Astrocyte of the hippocampus (primary cell): ENCODE measurements at regions not wholly inside any gene's neighbourhood (a gene's known extent, or its start where the extent isn't known, plus 50 kb on each side); places are given as distances from the start of the nearest gene placed in this dataset.

Experiments
- DNase-seq: peaks from one replicate; pipeline ENCODE4 v3.0.0; 2011; ENCODE audit warnings: low read depth, low spot score

DNA sequence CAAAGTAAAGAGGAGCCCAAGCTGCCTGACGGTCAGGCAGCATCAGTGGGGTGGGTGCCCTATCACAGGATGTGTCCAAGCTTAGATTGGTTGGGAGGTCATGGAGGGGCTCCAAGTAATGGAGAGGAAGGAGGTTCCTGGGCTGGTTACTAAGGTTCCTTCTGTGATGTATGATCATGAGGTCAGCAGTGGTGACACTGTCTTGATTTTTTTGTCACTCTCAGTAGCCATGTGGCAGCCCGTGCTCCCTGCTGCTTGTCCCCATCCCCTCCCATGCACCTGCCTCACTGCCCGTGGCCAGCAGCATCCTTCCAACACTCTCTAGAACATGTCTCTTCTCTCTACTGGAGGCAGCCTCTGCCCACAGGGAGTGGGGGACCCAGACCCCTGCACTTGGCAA is 261.7 kb downstream of the TLE3 start:
- no peak for DNase-seq

DNA sequence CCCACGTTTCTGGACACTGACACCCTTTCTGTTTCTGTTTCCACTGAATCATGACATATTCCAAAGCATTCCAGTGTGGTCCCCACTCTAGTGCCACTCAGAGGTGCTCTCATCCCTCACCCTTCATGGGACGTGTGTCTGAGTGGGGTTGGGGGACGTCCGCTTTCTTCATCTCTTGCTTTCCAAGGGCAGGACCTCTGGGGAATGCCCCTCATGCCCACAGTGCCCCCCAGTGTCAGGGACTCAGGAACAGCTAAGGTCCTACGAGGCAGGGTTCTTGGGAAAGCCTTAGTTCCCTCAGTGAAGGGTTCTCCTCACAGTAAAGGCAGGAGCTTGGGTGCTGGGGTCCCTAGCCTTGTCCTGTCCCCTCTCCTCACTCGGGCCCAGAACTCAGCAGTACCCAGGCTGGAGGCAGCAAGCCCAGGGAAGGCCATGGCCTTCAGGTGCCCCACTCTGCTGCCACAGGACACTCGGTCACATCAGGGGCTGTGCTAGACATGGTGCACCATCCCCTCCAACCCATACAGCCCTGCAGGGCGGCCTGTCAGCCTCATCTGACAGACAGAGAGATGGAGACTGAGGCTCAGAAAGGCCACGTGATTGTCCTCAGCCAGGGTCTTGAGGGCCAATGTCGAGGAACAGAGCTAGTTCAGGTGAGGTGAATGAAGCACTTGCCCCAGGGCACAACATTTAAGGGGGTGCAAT is 261.0 kb downstream of the TLE3 start:
- no peak for DNase-seq

DNA sequence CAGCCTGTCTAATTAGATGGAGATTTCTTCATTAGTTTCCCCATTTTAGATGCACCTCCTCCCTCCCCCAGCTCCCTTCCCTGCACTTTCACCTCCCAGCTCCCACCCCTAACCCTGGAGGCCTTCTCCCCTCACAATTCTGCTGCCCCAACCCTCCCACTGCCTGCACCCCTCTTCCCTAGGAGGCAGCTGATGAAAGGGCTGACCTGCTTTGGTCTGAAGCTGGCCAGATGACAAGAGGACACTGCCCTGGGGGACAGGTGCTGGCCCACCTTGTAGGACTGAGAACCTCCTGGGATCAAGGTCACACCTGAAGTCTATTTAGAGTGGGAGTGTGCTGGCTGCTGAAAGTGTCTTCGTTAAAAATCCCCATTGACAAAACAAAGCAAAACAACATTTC is 259.4 kb downstream of the TLE3 start:
- DNase-seq = no peak

DNA sequence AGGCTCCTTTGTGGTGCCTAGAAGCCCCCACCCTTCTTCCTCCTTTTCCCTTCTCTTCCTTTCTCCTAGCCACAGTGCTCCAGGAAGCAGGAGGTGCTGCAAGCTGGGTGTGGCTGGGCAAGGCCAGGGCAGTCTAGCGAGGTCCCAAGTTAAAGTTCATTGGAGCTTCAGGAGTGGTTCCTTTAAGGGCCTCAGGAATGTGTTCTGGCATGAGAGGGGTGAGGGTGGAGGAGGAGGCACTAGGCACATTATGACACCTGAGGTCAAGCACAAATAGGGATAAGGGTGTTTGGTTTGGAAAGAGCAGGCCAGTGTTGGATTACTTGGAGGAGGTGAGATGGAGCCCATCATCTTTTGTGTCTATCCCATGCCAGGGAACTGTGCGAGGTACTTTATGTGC is 258.7 kb downstream of the TLE3 start:
- no peak for DNase-seq

DNA sequence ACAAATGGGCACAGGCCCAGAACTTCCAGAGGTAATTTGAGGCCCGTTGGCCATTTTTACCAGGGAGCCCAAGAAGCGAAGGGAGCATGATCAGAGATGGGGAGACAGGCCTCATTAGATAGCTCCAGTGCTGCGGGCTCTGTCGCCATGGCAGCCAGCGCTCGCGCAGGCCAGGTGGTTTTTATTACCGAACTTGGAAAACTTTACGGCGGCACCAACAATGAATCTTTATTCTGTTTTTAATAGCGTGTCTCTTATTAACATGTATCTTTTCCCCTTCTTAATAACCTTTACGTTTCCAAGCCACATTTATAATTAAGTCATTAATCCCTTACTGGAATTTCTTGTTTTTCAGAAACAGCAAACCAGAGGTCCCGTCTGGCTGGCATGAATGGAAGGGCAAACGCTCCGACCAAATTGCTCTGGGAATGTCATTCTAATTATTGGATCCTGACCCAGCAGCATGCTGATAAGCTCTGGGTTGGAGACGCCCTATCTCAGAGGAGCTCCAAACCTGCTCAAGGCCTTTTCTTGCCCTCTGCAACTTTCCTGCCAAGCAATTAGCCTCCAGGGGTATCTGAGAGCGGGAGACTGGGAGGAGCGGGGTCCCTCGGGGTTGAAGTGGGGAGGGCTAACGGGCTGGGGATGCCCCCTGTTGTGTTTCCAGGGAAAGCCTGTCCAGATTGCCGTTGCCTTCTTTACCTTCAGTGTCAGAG is 256.4 kb downstream of the TLE3 start:
- peak; percentile 32 for DNase-seq

DNA sequence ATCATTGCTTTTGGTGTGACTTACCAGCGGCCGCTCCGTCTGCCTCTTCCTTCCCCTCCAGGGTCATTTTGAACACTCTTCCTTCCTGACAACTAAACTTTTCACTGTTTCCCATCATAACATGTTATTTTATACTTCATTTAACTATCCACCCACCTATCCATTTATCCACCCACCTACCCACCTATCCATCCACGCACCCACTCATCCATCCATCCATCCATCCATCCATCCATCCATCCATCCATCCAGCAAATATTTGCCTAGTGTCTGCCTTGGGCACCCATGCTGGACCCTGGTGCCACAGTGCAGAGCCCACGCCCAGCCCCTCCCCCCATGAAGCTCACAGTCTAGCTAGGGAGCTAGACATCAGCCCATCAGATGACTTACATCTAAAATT is 254.9 kb downstream of the TLE3 start:
- DNase-seq = no peak

DNA sequence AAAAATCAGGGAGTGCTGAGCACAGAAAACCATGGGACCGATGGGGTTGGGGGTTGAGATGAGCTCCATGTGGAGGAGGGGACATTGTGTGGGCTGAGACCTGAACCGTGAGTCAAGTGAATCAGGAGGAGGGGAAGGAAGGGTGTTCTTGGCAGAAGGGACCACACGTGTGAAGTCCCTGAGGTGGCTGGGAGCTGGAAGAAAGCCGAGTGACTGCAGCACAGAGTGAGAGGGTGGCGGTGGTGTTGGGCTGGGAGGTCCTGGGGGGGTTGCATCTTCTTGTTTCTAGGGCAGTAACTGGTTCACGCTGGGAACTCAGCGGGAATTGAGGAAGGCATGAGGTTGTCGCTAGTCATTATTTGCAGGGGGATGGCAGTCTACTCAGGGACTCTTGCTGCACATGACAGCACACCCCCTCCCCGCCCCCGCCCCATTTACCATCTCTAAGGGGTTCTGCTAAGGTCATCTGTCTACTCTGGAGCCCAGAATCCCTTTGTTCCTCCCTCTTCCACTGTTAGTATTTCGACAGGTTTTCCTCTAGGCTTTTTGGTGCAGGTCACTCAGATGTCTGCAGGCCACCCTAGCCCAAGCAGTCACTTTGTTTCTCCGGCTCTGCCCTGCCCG is 254.3 kb downstream of the TLE3 start:
- no peak for DNase-seq

DNA sequence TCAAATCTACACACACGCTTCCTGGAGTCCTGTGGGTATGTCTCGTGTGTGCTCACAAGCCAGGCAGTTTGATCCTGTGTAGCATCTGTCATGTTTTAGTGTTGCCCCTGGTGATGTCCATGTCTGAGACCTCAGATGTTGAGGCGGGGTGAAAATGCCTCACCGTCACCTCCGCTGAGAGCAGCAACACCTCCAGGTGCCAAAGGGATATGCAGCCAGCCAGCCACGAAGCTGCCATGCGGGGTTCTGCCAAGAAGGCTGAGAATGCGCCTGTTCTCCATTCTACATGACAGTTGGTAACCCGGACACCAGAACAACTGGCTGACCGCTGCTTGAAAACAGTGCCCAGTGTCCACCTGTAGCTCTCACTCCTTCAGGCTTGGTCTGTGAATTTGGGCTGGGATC is 253.8 kb downstream of the TLE3 start:
- DNase-seq = no peak

DNA sequence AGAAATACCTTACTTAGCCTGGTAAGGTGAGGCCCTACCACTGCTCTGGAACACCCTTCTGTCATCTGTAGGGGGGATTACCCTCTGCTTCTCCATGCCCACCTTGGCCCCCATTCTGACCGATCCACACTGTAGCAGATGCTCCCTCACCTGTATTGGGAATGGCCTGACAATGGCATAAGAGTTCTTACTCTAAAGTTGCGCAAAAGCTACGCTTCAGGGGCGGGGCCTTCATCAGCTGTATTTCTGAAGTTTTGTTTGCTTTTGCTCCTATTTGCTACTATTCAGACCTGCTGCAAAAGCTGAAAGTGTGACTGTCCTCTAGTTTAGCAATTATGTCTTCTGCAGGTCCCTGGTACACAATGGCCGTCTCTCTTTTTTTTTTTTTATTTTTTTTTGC is 252.6 kb downstream of the TLE3 start:
- DNase-seq = no peak

DNA sequence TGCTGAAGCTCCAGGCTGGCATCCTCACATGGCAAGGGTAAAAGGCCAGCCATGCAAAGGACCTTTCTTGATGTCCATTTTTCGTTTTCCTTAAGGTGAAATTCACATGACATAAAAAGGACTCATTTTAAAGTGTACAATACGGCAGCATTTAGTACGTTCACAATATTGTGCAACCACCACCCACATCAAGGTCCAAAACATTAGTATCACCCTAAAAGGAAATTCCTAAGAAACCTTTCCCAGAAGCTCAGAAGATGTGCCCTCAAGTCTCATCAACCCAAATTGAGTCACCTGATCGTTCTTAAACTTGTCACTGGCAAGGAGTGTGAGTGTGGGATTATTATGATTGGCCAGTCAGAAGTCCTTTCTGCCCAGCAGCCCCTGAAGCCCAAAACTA is 250.1 kb downstream of the TLE3 start:
- no peak for DNase-seq

DNA sequence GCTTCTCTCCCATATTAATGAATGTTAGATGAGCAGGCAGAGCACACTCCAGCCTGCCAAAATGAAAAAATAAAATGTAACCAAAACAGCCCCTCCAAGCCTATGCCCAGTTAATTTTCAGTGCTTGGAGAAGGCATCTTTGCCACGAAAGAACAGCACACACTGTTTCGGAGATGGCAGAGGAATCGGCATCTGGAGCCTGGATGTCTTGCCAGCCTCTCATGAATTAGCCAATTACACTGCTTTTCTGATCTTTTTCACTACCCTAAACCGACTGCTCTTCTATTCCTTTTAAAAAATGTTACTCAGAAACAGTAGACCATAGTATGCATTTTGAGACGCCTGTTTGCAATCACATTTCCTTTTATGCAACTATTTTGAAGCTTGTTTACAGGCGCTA is 249.6 kb downstream of the TLE3 start:
- no peak for DNase-seq

DNA sequence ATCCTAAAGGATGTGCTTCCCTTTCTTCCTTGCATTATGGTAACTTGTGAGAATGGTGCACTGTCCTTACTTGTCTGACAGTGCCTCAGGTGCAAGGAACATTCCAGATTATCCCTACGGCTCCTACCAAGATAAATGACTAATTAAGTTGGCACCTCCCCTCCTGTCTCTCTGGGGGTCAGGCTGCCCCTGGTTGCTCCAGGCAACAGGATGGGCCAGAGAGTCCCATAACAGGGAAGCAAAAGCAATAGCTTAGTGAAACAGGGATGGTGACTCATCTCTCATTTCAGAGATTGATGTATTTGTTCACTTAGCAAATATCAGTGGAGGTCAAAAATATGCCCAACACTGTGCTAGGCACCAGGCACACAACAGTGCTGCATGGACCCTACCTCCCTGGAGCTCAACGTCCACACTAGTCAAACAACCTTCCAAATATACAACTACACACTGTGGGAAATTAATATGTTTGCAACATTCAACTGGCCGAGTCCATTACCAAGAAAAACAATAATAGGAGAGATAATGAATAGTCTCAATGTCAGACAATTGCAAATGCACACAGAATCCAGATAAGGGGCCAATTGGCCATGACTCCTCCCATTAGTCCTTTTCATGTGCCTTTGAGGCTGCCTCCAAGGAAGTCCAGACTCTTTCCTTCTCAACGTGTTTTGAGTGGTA is 249.0 kb downstream of the TLE3 start:
- DNase-seq = peak; percentile 23

DNA sequence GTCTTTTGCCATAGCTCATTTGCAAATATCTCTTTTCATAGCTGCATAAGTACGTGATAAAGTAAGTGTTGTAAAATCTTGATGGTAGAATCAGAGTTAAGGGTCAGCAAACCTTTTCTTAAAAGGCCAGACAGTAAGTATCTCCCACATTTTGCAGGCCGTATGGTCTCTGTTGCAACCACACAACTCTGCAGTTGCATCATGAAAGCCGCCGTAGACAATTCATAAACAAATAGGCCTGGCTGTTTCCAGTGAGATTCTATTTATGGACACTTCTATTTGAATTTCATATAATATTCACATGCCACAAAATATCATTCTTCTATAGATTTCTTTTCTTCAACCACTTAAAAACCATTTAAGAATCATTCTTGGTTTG is 248.5 kb downstream of the TLE3 start:
- no peak for DNase-seq

DNA sequence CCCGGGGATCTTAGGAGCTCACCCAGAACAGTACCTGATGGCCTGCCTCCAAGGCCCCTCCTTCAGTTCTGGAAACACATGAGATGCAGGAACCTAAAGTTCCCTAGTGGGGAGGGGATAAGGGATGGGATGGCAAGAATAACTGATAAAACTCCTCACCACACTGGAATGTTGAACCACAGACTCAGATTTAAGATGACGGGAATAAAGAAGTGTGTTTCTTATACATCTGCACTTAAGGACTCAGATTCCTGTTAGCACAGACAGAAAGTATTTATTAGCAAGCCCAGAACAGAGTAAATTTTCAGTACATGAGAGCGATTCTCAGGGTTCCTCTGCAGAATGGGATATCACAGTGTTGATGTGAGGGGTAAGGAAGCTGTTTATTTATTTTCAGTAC is 245.2 kb downstream of the TLE3 start:
- DNase-seq = peak; percentile 60

DNA sequence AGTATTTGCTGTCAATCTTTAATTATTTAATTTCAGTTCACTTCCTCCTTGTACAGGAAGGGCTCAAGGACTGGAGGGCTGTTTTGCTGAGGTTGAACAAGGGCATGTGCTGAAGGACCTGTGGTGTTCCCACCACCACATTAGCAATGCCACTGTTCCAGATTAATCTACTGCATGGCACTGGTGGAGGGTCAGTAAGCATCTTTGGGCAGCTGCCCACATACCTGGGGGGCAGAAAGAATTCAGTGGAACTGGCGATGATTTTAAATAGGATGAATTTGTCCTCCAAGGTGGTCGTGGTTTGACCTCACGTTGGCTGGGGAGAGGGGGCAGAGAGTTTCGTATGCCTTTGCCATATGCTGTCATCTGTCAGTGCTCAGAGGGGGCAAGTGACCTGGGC is 244.8 kb downstream of the TLE3 start:
- peak; percentile 65 for DNase-seq

DNA sequence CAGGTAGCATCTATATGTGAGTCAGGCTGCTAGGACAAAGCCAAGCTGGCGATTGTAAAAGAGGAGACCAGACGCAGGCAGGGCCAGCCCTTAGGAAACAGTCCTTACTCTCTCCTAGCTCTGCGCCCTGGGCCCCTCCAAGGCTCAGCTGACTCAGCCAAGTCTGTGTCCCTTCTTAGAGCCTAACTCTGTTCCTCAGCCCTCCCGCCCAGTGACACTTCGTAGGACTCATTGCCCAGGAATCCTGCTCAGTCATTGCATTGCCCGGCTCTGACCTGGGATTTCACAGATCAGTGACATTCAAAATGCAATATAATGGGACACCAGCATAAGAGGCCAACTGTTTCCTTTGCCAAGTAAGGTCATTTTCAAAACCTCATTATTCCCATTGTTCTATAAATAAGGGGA is 244.2 kb downstream of the TLE3 start:
- peak; percentile 93 for DNase-seq

DNA sequence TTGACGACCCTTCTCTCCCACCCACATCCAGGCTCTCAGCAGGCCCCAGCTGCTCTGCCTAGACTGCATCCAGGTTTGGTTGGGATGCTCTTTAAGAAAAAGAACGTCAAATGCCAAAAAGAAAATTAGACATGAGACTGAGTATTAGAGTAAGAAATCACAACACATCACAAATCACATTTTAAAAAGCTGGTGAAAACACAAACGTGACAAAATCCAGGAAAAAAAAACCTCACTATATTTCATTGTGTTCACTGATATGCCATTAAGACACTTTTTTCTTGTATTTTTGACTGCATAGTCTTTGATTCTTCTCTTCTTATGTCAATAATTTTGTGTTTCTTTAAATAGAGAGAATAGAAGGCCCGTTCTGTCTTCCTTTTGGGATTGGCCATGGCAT is 243.7 kb downstream of the TLE3 start:
- no peak for DNase-seq

DNA sequence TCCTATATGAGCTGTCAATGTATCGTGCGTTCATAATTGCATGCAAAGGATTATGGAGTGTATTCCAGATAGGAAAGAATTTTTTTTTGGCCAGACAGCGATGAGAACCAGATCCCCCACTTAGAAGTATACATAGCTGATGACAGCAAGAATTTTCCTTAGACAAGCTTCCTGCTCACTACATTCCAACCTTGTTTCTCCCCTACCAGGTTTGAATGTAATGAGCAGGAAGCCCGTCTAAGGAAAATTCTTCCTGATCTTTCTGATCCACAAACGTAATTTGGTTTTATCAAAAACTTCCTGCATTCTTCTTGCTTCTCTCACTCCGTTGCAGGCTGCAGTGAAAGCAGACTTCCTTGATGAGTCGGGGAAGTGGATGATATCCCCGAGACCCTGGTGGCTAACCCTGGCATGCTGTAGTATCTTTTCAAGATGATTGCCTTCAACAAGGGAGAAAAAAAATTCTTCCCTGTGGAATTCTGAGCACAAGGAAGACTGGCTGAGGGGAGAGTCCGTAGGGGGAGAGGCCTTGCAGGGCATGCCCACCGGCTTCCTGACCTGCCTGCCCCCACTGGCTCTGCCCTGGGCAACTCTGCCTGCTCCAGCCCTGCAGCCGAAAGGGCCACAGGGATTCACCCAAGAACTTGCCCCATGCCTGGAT is 243.1 kb downstream of the TLE3 start:
- peak; percentile 92 for DNase-seq

DNA sequence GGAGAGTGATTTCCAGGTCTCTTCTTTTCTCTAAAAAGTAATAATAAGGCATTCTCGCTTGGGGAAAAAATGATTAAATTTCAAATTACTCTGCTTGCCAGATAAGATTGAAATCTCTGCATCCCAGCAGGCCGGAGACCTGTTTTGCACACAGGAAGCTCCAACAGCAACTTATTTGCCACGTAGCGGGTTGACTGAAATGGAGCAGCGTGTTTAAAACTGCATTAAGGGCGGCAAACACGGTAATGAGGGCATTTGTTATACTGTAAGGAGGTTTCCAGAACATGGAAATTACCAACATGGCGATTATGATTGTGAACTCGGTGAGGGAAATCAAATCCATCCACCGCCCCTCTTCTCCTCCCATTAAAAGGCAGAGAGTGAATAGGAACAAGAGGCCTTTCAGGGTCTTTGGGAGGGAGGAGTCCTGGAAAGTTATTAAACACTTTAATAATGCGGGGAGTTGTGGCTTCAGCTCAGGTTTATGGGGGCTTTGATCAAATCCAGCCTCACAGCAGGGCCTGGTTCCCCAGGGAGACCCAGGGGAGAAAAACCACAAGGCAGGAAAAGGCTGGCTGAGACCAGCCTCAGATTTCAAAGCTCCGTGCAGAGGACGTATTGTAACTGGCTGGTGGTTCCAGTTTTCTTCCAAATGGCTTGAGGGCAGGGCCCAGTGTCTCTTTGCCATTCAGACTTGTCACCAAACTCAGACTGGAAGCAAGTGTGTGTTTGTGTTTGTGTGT is 242.3 kb downstream of the TLE3 start:
- peak; percentile 72 for DNase-seq

DNA sequence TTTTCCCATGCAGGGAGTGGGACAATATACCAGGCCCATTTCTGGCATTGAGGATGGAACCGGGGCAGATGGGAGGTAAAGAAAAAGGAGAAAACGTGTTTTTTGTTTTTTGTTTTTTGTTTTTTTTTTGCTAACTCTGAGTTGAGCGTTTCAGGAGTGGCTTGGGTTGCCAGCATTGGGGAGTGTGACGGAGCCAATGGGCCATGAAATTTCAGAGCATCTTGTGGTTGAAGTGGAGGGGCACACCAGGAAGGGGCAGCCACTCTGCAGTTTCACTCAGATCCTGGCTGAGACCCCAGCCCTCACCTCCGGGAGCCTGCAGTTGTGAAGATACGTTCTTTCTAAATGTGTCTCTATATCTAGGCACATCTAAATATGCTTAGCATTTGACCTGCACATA is 240.5 kb downstream of the TLE3 start:
- no peak for DNase-seq

DNA sequence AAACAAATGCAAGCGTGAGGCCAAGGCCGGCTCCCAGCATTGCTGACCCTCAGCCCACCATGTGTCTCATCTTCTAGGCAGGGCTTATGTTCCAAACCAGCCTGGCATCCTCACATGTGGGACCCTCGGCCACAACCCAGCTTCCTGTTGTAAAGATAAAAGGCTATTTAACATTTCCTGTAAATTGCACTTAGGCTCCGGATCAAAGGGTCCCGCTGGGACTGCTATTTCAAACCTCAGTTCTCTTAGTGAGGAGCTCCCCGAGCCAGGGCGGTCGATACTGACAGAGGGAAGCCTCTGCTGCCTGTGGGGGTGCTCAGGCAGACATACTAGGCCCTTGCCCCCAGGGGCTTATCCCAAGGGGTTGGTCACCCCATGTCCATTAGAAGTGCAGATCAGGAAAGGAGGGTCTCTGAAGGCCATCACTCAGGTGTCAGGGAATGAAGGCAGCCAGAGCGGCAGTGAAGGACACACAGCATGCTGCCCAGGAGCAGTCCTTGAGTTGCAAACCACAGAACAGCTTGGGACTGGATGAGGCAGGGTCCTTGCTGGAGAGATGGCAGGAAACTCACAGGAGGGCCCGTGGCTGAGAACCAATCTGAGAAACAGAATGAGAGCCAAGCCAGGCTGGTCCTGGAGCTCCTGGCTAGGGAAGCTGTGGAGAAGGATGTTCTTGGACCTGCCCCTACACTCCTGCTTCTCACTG is 239.9 kb downstream of the TLE3 start:
- DNase-seq = no peak
